ENCODE measurements at regions not wholly inside any gene's neighbourhood (a gene's known extent, or its start where the extent isn't known, plus 50 kb on each side); places are given as distances from the start of the nearest gene placed in this dataset.

- peaks cover 24% of the 10 kb centered on the region for H3K4me1 ChIP-seq (ENCODE audit: control insufficient read depth, insufficient read depth, low read length)
- H3K9me3 ChIP-seq (ENCODE audit: control insufficient read depth in 2 of 2, low read length in 2 of 2), result no peaks in the 10 kb centered on the region
- no peak overlapping the region for H3K9ac ChIP-seq (ENCODE audit: low read length in 2 of 2)
- no peak overlapping the region for H3K4me3 ChIP-seq (ENCODE audit: low read length in 2 of 2)
- no peaks in the 10 kb centered on the region for H3K27me3 ChIP-seq (ENCODE audit: control insufficient read depth in 1 of 2, insufficient read depth in 2 of 2, low read length in 2 of 2)
- no peaks in the 10 kb centered on the region for H3K36me3 ChIP-seq (ENCODE audit: control insufficient read depth in 2 of 2, insufficient read depth in 2 of 2, low read length in 2 of 2)
- no peak overlapping the region for H3K27ac ChIP-seq (ENCODE audit: low read length)
Measured at GRCh38 chr2:238640486-238640885, 207.4 kb upstream of the TWIST2 start.

GRCh38 chr2:238642973-238643372 is 204.9 kb upstream of the TWIST2 start:
- no peaks in the 10 kb centered on the region for H3K9me3 ChIP-seq (ENCODE audit: control insufficient read depth in 2 of 2, low read length in 2 of 2)
- no peaks in the 10 kb centered on the region for H3K36me3 ChIP-seq (ENCODE audit: control insufficient read depth in 2 of 2, insufficient read depth in 2 of 2, low read length in 2 of 2)
- H3K4me1 ChIP-seq (ENCODE audit: control insufficient read depth, insufficient read depth, low read length), result peaks cover 31% of the 10 kb centered on the region
- no peak overlapping the region for H3K9ac ChIP-seq (ENCODE audit: low read length in 2 of 2)
- no peak overlapping the region for H3K27ac ChIP-seq (ENCODE audit: low read length)
- H3K4me3 ChIP-seq (ENCODE audit: low read length in 2 of 2), result no peak overlapping the region
- H3K27me3 ChIP-seq (ENCODE audit: control insufficient read depth in 1 of 2, insufficient read depth in 2 of 2, low read length in 2 of 2), result no peaks in the 10 kb centered on the region

- peak overlapping the region; percentile 93 for H3K27ac ChIP-seq (ENCODE audit: low read length)
- no peaks in the 10 kb centered on the region for H3K36me3 ChIP-seq (ENCODE audit: control insufficient read depth in 2 of 2, insufficient read depth in 2 of 2, low read length in 2 of 2)
- no peaks in the 10 kb centered on the region for H3K27me3 ChIP-seq (ENCODE audit: control insufficient read depth in 1 of 2, insufficient read depth in 2 of 2, low read length in 2 of 2)
- H3K4me3 ChIP-seq (ENCODE audit: low read length in 2 of 2), result no peak overlapping the region
- H3K4me1 ChIP-seq (ENCODE audit: control insufficient read depth, insufficient read depth, low read length), result peaks cover 31% of the 10 kb centered on the region
- H3K9me3 ChIP-seq (ENCODE audit: control insufficient read depth in 2 of 2, low read length in 2 of 2), result no peaks in the 10 kb centered on the region
- H3K9ac ChIP-seq (ENCODE audit: low read length in 2 of 2), result peak overlapping the region in 1 of 2 donors; percentile 55
Measured at GRCh38 chr2:238643400-238643907, 204.4 kb upstream of the TWIST2 start.

GRCh38 chr2:238644095-238645081 is 203.5 kb upstream of the TWIST2 start:
- no peaks in the 10 kb centered on the region for H3K27me3 ChIP-seq (ENCODE audit: control insufficient read depth in 1 of 2, insufficient read depth in 2 of 2, low read length in 2 of 2)
- H3K9me3 ChIP-seq (ENCODE audit: control insufficient read depth in 2 of 2, low read length in 2 of 2), result no peaks in the 10 kb centered on the region
- H3K27ac ChIP-seq (ENCODE audit: low read length), result peak overlapping the region; percentile 93
- H3K4me1 ChIP-seq (ENCODE audit: control insufficient read depth, insufficient read depth, low read length), result peaks cover 31% of the 10 kb centered on the region
- no peaks in the 10 kb centered on the region for H3K36me3 ChIP-seq (ENCODE audit: control insufficient read depth in 2 of 2, insufficient read depth in 2 of 2, low read length in 2 of 2)
- H3K9ac ChIP-seq (ENCODE audit: low read length in 2 of 2), result peak overlapping the region; percentile 55 to 66
- peak overlapping the region; percentile 22 for H3K4me3 ChIP-seq (ENCODE audit: low read length in 2 of 2)

GRCh38 chr2:238645095-238645494 is 202.8 kb upstream of the TWIST2 start:
- H3K4me1 ChIP-seq (ENCODE audit: control insufficient read depth, insufficient read depth, low read length), result peaks cover 31% of the 10 kb centered on the region
- H3K27ac ChIP-seq (ENCODE audit: low read length), result peak overlapping the region; percentile 93
- H3K4me3 ChIP-seq (ENCODE audit: low read length in 2 of 2), result no peak overlapping the region
- no peaks in the 10 kb centered on the region for H3K9me3 ChIP-seq (ENCODE audit: control insufficient read depth in 2 of 2, low read length in 2 of 2)
- H3K9ac ChIP-seq (ENCODE audit: low read length in 2 of 2), result peak overlapping the region in 1 of 2 donors; percentile 55
- H3K27me3 ChIP-seq (ENCODE audit: control insufficient read depth in 1 of 2, insufficient read depth in 2 of 2, low read length in 2 of 2), result no peaks in the 10 kb centered on the region
- H3K36me3 ChIP-seq (ENCODE audit: control insufficient read depth in 2 of 2, insufficient read depth in 2 of 2, low read length in 2 of 2), result no peaks in the 10 kb centered on the region

GRCh38 chr2:238645716-238646115 is 202.2 kb upstream of the TWIST2 start:
- Histone ChIP-seq H3K9me3 (ENCODE audit: control insufficient read depth in 2 of 2, low read length in 2 of 2) (no peaks in the 10 kb centered on the region), H3K9ac (ENCODE audit: low read length in 2 of 2) (peak overlapping the region in 1 of 2 donors; percentile 1), H3K4me1 (ENCODE audit: control insufficient read depth, insufficient read depth, low read length) (peaks cover 31% of the 10 kb centered on the region), H3K36me3 (ENCODE audit: control insufficient read depth in 2 of 2, insufficient read depth in 2 of 2, low read length in 2 of 2) (no peaks in the 10 kb centered on the region), H3K27me3 (ENCODE audit: control insufficient read depth in 1 of 2, insufficient read depth in 2 of 2, low read length in 2 of 2) (no peaks in the 10 kb centered on the region), H3K4me3 (ENCODE audit: low read length in 2 of 2) (no peak overlapping the region), H3K27ac (ENCODE audit: low read length) (peak overlapping the region; percentile 93)

- Histone ChIP-seq H3K9me3 (ENCODE audit: control insufficient read depth in 2 of 2, low read length in 2 of 2) (no peaks in the 10 kb centered on the region), H3K27ac (ENCODE audit: low read length) (peak overlapping the region; percentile 93), H3K36me3 (ENCODE audit: control insufficient read depth in 2 of 2, insufficient read depth in 2 of 2, low read length in 2 of 2) (no peaks in the 10 kb centered on the region), H3K9ac (ENCODE audit: low read length in 2 of 2) (peak overlapping the region in 1 of 2 donors; percentile 10), H3K27me3 (ENCODE audit: control insufficient read depth in 1 of 2, insufficient read depth in 2 of 2, low read length in 2 of 2) (no peaks in the 10 kb centered on the region), H3K4me3 (ENCODE audit: low read length in 2 of 2) (no peak overlapping the region), H3K4me1 (ENCODE audit: control insufficient read depth, insufficient read depth, low read length) (peaks cover 31% of the 10 kb centered on the region)
Measured at GRCh38 chr2:238646281-238646680, 201.6 kb upstream of the TWIST2 start.

GRCh38 chr2:238646803-238647202 is 201.1 kb upstream of the TWIST2 start:
- no peaks in the 10 kb centered on the region for H3K27me3 ChIP-seq (ENCODE audit: control insufficient read depth in 1 of 2, insufficient read depth in 2 of 2, low read length in 2 of 2)
- H3K36me3 ChIP-seq (ENCODE audit: control insufficient read depth in 2 of 2, insufficient read depth in 2 of 2, low read length in 2 of 2), result no peaks in the 10 kb centered on the region
- peak overlapping the region; percentile 93 for H3K27ac ChIP-seq (ENCODE audit: low read length)
- H3K9ac ChIP-seq (ENCODE audit: low read length in 2 of 2), result peak overlapping the region in 1 of 2 donors; percentile 10
- no peaks in the 10 kb centered on the region for H3K9me3 ChIP-seq (ENCODE audit: control insufficient read depth in 2 of 2, low read length in 2 of 2)
- no peak overlapping the region for H3K4me3 ChIP-seq (ENCODE audit: low read length in 2 of 2)
- peaks cover 31% of the 10 kb centered on the region for H3K4me1 ChIP-seq (ENCODE audit: control insufficient read depth, insufficient read depth, low read length)

GRCh38 chr2:238649123-238649522 is 198.8 kb upstream of the TWIST2 start:
- no peaks in the 10 kb centered on the region for H3K27me3 ChIP-seq (ENCODE audit: control insufficient read depth in 1 of 2, insufficient read depth in 2 of 2, low read length in 2 of 2)
- no peak overlapping the region for H3K4me3 ChIP-seq (ENCODE audit: low read length in 2 of 2)
- H3K36me3 ChIP-seq (ENCODE audit: control insufficient read depth in 2 of 2, insufficient read depth in 2 of 2, low read length in 2 of 2), result no peaks in the 10 kb centered on the region
- H3K9me3 ChIP-seq (ENCODE audit: control insufficient read depth in 2 of 2, low read length in 2 of 2), result no peaks in the 10 kb centered on the region
- no peak overlapping the region for H3K9ac ChIP-seq (ENCODE audit: low read length in 2 of 2)
- H3K27ac ChIP-seq (ENCODE audit: low read length), result no peak overlapping the region
- H3K4me1 ChIP-seq (ENCODE audit: control insufficient read depth, insufficient read depth, low read length), result peaks cover 24% of the 10 kb centered on the region

- H3K9me3 ChIP-seq (ENCODE audit: control insufficient read depth in 2 of 2, low read length in 2 of 2), result no peaks in the 10 kb centered on the region
- no peaks in the 10 kb centered on the region for H3K27me3 ChIP-seq (ENCODE audit: control insufficient read depth in 1 of 2, insufficient read depth in 2 of 2, low read length in 2 of 2)
- peaks cover 15% of the 10 kb centered on the region for H3K4me1 ChIP-seq (ENCODE audit: control insufficient read depth, insufficient read depth, low read length)
- H3K27ac ChIP-seq (ENCODE audit: low read length), result no peak overlapping the region
- no peak overlapping the region for H3K9ac ChIP-seq (ENCODE audit: low read length in 2 of 2)
- no peaks in the 10 kb centered on the region for H3K36me3 ChIP-seq (ENCODE audit: control insufficient read depth in 2 of 2, insufficient read depth in 2 of 2, low read length in 2 of 2)
- no peak overlapping the region for H3K4me3 ChIP-seq (ENCODE audit: low read length in 2 of 2)
Measured at GRCh38 chr2:238649936-238650518, 197.9 kb upstream of the TWIST2 start.
